Neural progenitor cell (in vitro differentiated cells): ENCODE measurements at regions not wholly inside any gene's neighbourhood (a gene's known extent, or its start where the extent isn't known, plus 50 kb on each side); places are given as distances from the start of the nearest gene placed in this dataset.

Experiments
- DNase-seq: peaks from one replicate; pipeline ENCODE4 v3.0.0-alpha.2; 2016; ENCODE audit warnings: low spot score
- H2AFZ ChIP-seq: fragments of 200-600 bp; sonication (generic); replicated peaks from 2 replicates; pipeline ENCODE4 v1.6.1; 2016; ENCODE audit warnings: antibody characterized with exemption
- H3F3A ChIP-seq: fragments of 200-600 bp; sonication (generic); 2 replicates; pipeline ENCODE4 v1.6.1; 2016; ENCODE audit warnings: antibody characterized with exemption, low read depth
- H3K27ac ChIP-seq: fragments of 200-600 bp; sonication (generic); 2 replicates; pipeline ENCODE4 v1.5.1; 2016; ENCODE audit warnings: mild to moderate bottlenecking
- H3K27me3 ChIP-seq: fragments of 200-600 bp; sonication (generic); 2 replicates; pipeline ENCODE4 v1.6.1; 2016; ENCODE audit warnings: mild to moderate bottlenecking, moderate library complexity
- H3K36me3 ChIP-seq: fragments of 200-600 bp; sonication (generic); 2 replicates; pipeline ENCODE4 v1.5.1; 2016
- H3K4me1 ChIP-seq: fragments of 200-600 bp; sonication (generic); 2 replicates; pipeline ENCODE4 v1.6.1; 2016; ENCODE audit warnings: mixed run types
- H3K4me2 ChIP-seq: fragments of 200-600 bp; sonication (generic); 2 replicates; pipeline ENCODE4 v1.6.1; 2016
- H3K4me3 ChIP-seq: fragments of 200-600 bp; sonication (generic); 2 replicates; pipeline ENCODE4 v1.5.1; 2016
- H3K79me2 ChIP-seq: fragments of 200-600 bp; sonication (generic); 2 replicates; pipeline ENCODE4 v1.6.1; 2016; ENCODE audit warnings: low read depth
- H3K9ac ChIP-seq: fragments of 200-600 bp; sonication (generic); 2 replicates; pipeline ENCODE4 v1.6.1; 2016
- H3K9me3 ChIP-seq: fragments of 200-600 bp; sonication (generic); 2 replicates; pipeline ENCODE4 v1.5.1; 2016; ENCODE audit warnings: low read depth
- H4K20me1 ChIP-seq: fragments of 200-600 bp; sonication (generic); 2 replicates; pipeline ENCODE4 v1.6.1; 2016; ENCODE audit warnings: low read depth
- H3K27ac Mint-ChIP-seq: 3 replicates; pipeline ENCODE4 v1.8.0; 2021; ENCODE audit warnings: mixed read lengths
- H3K27me3 Mint-ChIP-seq: 2 replicates; pipeline ENCODE4 v1.8.0; 2022; ENCODE audit warnings: low read depth, mild to moderate bottlenecking, inconsistent platforms, moderate library complexity, mixed read lengths; ENCODE audit not compliant: insufficient read depth
- H3K36me3 Mint-ChIP-seq: 3 replicates; pipeline ENCODE4 v1.8.0; 2021; ENCODE audit warnings: mixed read lengths
- H3K4me1 Mint-ChIP-seq: 3 replicates; pipeline ENCODE4 v1.8.0; 2021; ENCODE audit warnings: mixed read lengths
- H3K4me3 Mint-ChIP-seq: 3 replicates; pipeline ENCODE4 v1.8.0; 2021; ENCODE audit warnings: mild to moderate bottlenecking, moderate library complexity, mixed read lengths
- H3K9me3 Mint-ChIP-seq: 3 replicates; pipeline ENCODE4 v1.8.0; 2020; ENCODE audit warnings: mixed read lengths
- EZH2 ChIP-seq: fragments of 200-600 bp; sonication (generic); IDR thresholded peaks from 2 replicates; pipeline ENCODE4 v1.6.1; 2017; ENCODE audit warnings: antibody characterized with exemption, mild to moderate bottlenecking, moderate library complexity
- EZH2phosphoT487 ChIP-seq: fragments of 200-600 bp; sonication (generic); IDR thresholded peaks from 2 replicates; pipeline ENCODE4 v1.6.1; 2017; ENCODE audit warnings: antibody characterized with exemption
- TF ChIP-seq, protein P1 (sequence below): fragments of 200-600 bp; sonication (generic); IDR thresholded peaks from 2 replicates; pipeline ENCODE4 v1.5.1; 2017; ENCODE audit warnings: antibody characterized with exemption, mild to moderate bottlenecking

DNA sequence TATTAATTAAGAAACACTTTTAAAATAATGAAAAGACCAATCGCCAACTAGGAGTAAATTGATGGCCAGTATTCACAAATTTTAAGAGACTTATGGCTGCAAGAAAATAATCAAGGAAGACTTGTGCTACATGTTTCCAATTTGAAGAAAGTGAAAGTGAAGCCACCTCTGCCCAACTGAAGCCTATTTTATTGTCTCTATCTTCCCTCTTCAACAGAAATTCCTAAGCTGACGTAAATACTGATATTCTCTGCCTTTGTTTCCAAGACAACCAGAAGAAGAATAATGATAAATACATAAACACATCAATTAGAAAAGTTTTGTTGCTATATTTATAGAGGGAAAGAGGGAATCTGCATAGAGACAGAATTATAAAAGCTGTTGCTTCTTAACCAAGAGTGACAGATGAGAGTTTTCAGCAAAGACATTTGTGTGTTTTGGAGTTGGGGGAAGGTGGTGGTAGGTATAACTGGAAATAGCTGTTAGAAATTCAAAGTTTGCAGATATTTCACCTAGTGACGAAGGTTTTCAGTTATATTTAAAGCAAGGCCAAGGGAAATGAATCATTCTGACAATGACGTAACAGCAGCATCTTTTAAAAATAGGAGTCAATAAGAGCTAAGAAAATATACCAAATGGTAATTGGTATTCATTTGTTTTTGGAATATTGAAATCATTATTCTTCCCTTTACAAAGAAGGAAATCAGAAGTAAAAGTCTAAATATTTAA is 576.6 kb upstream of the SORCS1 start:
- DNase-seq, result no peak
- H3K4me3 Mint-ChIP-seq, result no peak overlapping the region
- H3K4me1 ChIP-seq, result no peaks in the 10 kb centered on the region
- no peaks in the 10 kb centered on the region for H3K79me2 ChIP-seq
- H3K9ac ChIP-seq, result no peak overlapping the region
- TF ChIP-seq EZH2phosphoT487 (no peak), EZH2 (no peak)
- TF ChIP-seq, protein P1, sequence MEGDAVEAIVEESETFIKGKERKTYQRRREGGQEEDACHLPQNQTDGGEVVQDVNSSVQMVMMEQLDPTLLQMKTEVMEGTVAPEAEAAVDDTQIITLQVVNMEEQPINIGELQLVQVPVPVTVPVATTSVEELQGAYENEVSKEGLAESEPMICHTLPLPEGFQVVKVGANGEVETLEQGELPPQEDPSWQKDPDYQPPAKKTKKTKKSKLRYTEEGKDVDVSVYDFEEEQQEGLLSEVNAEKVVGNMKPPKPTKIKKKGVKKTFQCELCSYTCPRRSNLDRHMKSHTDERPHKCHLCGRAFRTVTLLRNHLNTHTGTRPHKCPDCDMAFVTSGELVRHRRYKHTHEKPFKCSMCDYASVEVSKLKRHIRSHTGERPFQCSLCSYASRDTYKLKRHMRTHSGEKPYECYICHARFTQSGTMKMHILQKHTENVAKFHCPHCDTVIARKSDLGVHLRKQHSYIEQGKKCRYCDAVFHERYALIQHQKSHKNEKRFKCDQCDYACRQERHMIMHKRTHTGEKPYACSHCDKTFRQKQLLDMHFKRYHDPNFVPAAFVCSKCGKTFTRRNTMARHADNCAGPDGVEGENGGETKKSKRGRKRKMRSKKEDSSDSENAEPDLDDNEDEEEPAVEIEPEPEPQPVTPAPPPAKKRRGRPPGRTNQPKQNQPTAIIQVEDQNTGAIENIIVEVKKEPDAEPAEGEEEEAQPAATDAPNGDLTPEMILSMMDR, result no peak
- no peak overlapping the region for H3K4me2 ChIP-seq
- no peaks in the 10 kb centered on the region for H3K36me3 Mint-ChIP-seq
- H3K27me3 ChIP-seq, result no peaks in the 10 kb centered on the region
- H3F3A ChIP-seq, result no peaks in the 10 kb centered on the region
- no peaks in the 10 kb centered on the region for H3K9me3 Mint-ChIP-seq
- no peak overlapping the region for H3K4me3 ChIP-seq
- no peaks in the 10 kb centered on the region for H3K4me1 Mint-ChIP-seq
- no peak overlapping the region for H2AFZ ChIP-seq
- H3K27ac Mint-ChIP-seq, result no peak overlapping the region
- no peaks in the 10 kb centered on the region for H3K9me3 ChIP-seq
- H3K27ac ChIP-seq, result no peak overlapping the region
- H3K36me3 ChIP-seq, result no peaks in the 10 kb centered on the region
- H4K20me1 ChIP-seq, result no peaks in the 10 kb centered on the region
- H3K27me3 Mint-ChIP-seq, result peaks cover 2% of the 10 kb centered on the region

DNA sequence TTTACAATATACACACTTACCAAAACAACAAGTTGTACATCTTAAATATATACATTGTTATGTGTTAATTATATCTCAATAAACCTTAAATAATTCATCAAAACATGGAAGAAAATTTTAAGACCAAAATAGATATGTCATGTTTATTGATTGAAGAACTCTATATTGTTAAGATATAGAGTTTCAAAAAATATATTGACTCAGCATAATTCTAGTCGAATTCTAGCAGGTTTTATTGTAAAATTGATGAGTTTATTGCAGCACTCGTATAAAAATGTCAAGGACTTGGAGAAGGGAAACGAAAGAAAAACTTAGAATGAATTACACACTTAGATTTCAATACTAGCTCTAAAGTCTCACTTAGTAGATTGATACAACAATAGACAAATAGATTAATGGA is 575.4 kb upstream of the SORCS1 start:
- Histone ChIP-seq H3K4me3 (no peak overlapping the region), H3K4me1 (no peaks in the 10 kb centered on the region), H3K9ac (no peak overlapping the region), H3F3A (no peaks in the 10 kb centered on the region), H3K27ac (no peak overlapping the region), H4K20me1 (no peaks in the 10 kb centered on the region), H3K4me2 (no peak overlapping the region), H2AFZ (no peak overlapping the region), H3K36me3 (no peaks in the 10 kb centered on the region), H3K27me3 (no peaks in the 10 kb centered on the region), H3K9me3 (no peaks in the 10 kb centered on the region), H3K79me2 (no peaks in the 10 kb centered on the region)
- no peak for TF ChIP-seq EZH2
- TF ChIP-seq, protein P1, result no peak
- TF ChIP-seq EZH2phosphoT487, result no peak
- Mint-ChIP-seq H3K27me3 (peaks cover 2% of the 10 kb centered on the region), H3K9me3 (no peaks in the 10 kb centered on the region), H3K27ac (no peak overlapping the region), H3K4me3 (no peak overlapping the region), H3K4me1 (no peaks in the 10 kb centered on the region), H3K36me3 (no peaks in the 10 kb centered on the region)
- no peak for DNase-seq

DNA sequence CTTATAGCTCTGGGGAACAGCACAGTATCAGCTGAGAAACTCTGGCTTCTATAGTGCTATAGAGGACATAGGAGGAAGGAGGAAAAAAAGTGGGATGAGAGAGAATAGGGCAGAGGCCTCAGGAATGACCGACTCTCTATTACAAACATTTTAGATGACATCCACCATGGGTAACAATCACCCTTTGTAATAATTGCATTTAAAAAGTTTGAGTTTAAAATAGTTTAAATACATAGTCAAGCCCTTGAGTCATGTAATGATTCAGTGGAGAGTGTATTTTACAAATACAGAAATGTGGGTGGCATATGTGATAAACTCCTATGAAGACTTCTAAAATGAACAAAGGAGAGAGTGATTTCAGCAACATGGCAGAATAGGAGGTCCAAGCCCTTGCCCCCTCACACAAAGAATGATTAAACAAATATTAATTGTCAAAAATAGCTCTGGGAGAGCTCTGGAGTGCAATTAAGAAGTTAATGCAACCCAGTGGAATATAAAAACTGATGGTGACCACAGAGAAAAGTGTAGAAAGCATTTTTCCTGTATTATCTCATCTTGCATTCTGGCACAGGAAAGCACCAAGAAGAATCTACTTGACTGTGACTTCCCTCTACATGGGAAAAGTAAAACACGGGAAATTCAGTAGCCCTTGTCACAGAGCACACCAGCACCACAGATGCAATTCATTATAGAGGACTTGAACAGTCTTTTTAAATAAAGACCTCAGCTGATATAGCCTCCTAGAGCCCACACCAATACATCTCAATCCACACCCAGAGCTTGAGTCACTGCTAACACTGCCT is 569.0 kb upstream of the SORCS1 start:
- Histone ChIP-seq H3K27me3 (no peaks in the 10 kb centered on the region), H3F3A (no peaks in the 10 kb centered on the region), H4K20me1 (no peaks in the 10 kb centered on the region), H2AFZ (no peak overlapping the region), H3K36me3 (no peaks in the 10 kb centered on the region), H3K9me3 (no peaks in the 10 kb centered on the region), H3K4me3 (no peak overlapping the region), H3K27ac (no peak overlapping the region), H3K9ac (no peak overlapping the region), H3K79me2 (no peaks in the 10 kb centered on the region), H3K4me1 (no peaks in the 10 kb centered on the region), H3K4me2 (no peak overlapping the region)
- DNase-seq, result no peak
- no peak overlapping the region for H3K27ac Mint-ChIP-seq
- H3K36me3 Mint-ChIP-seq, result no peaks in the 10 kb centered on the region
- H3K27me3 Mint-ChIP-seq, result no peaks in the 10 kb centered on the region
- H3K4me1 Mint-ChIP-seq, result no peaks in the 10 kb centered on the region
- H3K9me3 Mint-ChIP-seq, result peaks cover 14% of the 10 kb centered on the region
- TF ChIP-seq, protein P1, result no peak
- TF ChIP-seq EZH2 (no peak), EZH2phosphoT487 (no peak)
- H3K4me3 Mint-ChIP-seq, result no peak overlapping the region
